ENCODE measurements at regions not wholly inside any gene's neighbourhood (a gene's known extent, or its start where the extent isn't known, plus 50 kb on each side); places are given as distances from the start of the nearest gene placed in this dataset.

GRCh38 chr9:89759572-89759971 is 154.8 kb downstream of the GADD45G start:
- TF ChIP-seq CTCF (IDR thresholded peaks at IDR 0.05; ENCODE audit: low read length) = no peak
- no peak for TF ChIP-seq EZH2 (IDR thresholded peaks at IDR 0.05; ENCODE audit: borderline replicate concordance, low read length)

Measured in OCI-LY1 (cell line).